B cell (primary cell): ENCODE measurements at regions not wholly inside any gene's neighbourhood (a gene's known extent, or its start where the extent isn't known, plus 50 kb on each side); places are given as distances from the start of the nearest gene placed in this dataset.

Experiments used
- CTCF ChIP-seq: fragments of 200-600 bp; IDR thresholded peaks from one replicate; pipeline ENCODE4 v1.8.0; 2022; ENCODE audit warnings: antibody characterized with exemption, mild to moderate bottlenecking
- EZH2 ChIP-seq: IDR thresholded peaks from 2 replicates; pipeline ENCODE4 v1.6.1; 2012; ENCODE audit warnings: borderline replicate concordance, low read depth, mild to moderate bottlenecking, moderate library complexity, low read length; ENCODE audit not compliant: insufficient read depth, poor library complexity, severe bottlenecking

GRCh38 chr5:61949679-61950435, 356.1 kb upstream of the KIF2A start:
- TF ChIP-seq CTCF (no peak), EZH2 (no peak)
